ENCODE measurements at regions not wholly inside any gene's neighbourhood (a gene's known extent, or its start where the extent isn't known, plus 50 kb on each side); places are given as distances from the start of the nearest gene placed in this dataset.

DNA sequence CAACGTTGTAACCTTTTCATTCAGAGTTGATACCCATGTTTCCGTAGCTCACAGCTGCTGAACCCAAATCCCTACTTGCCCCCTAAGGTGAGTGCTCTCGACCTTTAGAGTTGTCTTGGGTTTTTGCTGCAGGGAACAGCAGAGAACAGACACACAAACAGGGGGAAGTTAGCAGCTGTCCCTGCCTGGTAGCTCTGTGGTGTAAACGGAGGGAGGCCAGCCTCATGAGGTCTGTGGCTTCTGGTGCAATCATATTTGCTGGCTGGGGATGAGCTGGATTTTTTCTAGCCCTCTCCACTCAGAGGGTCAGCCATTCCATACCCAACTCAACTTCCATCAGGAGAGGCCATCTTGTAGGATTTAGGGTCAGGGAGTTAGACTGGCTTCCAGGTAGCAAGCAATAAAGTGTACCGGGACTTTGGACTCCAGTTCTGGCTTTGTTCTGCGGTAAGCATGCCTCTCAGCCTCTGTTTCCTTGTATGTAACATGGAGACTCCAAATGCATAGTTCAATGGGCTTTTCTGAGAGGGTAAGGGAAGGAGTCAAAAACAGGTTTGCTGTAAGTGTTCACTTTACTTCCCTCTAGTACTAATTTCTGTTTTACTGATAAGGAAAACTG is 218.9 kb downstream of the MID1IP1 start:
- no peaks in the 10 kb centered on the region for H3K4me1 ChIP-seq (ENCODE audit: control insufficient read depth, insufficient read depth, low read length)

DNA sequence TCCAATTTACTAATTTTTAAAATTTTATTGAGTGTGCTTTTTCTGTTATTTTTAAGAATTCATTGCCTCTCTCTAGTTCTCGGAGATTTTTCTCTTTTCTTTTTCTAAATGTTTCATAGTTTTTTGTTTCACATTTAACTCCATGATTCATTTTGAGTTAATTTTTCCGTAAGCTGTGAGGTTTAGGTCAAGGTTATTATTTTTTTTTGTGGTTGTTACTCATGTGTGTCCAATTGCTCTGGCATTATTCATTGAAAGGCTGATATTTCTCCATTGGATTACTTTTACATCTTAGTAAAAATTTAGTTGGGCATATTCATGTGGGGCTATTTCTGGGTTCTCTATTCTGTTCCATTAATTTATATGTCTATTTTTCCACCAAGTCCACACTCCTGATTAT is 220.8 kb downstream of the MID1IP1 start:
- Histone ChIP-seq H3K27me3 (ENCODE audit: control insufficient read depth, insufficient read depth, low read length) (no peaks in the 10 kb centered on the region), H3K36me3 (ENCODE audit: control insufficient read depth, insufficient read depth, low read length) (no peaks in the 10 kb centered on the region), H3K4me1 (ENCODE audit: control insufficient read depth, insufficient read depth, low read length) (no peaks in the 10 kb centered on the region), H3K4me3 (ENCODE audit: low read depth, low read length) (no peak overlapping the region), H3K9me3 (ENCODE audit: control insufficient read depth, insufficient read depth, low read length) (no peaks in the 10 kb centered on the region), H3K9ac (ENCODE audit: low read depth, low read length) (no peak overlapping the region)

More for the DNA sequence above, 218.9 kb downstream of the MID1IP1 start:
- Histone ChIP-seq H3K27me3 (ENCODE audit: control insufficient read depth, insufficient read depth, low read length) (no peaks in the 10 kb centered on the region), H3K4me3 (ENCODE audit: low read depth, low read length) (no peak overlapping the region), H3K36me3 (ENCODE audit: control insufficient read depth, insufficient read depth, low read length) (no peaks in the 10 kb centered on the region), H3K9ac (ENCODE audit: low read depth, low read length) (no peak overlapping the region), H3K9me3 (ENCODE audit: control insufficient read depth, insufficient read depth, low read length) (no peaks in the 10 kb centered on the region)

DNA sequence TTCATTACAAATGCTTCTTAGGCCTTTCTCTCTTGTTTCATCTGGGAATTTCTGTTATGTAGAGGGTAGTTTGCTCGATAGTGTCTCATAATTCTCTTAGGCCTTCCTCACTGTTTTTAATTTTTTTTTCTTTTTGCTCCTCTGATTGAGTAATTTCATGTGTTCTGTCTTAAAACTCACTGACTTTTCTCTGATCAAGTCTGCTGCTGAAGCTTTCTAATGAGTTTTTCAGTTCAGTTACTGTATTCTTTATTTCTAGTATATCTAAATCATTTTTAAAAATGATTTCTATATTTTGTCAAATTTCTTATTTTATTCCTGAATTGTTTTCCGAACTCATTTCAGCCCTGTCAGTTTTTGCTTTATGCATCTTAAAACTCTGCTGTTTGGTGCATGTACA is 228.0 kb downstream of the MID1IP1 start:
- Histone ChIP-seq H3K9ac (ENCODE audit: low read depth, low read length) (no peak overlapping the region), H3K9me3 (ENCODE audit: control insufficient read depth, insufficient read depth, low read length) (no peaks in the 10 kb centered on the region), H3K27me3 (ENCODE audit: control insufficient read depth, insufficient read depth, low read length) (no peaks in the 10 kb centered on the region), H3K4me3 (ENCODE audit: low read depth, low read length) (no peak overlapping the region), H3K36me3 (ENCODE audit: control insufficient read depth, insufficient read depth, low read length) (no peaks in the 10 kb centered on the region), H3K4me1 (ENCODE audit: control insufficient read depth, insufficient read depth, low read length) (no peaks in the 10 kb centered on the region)

DNA sequence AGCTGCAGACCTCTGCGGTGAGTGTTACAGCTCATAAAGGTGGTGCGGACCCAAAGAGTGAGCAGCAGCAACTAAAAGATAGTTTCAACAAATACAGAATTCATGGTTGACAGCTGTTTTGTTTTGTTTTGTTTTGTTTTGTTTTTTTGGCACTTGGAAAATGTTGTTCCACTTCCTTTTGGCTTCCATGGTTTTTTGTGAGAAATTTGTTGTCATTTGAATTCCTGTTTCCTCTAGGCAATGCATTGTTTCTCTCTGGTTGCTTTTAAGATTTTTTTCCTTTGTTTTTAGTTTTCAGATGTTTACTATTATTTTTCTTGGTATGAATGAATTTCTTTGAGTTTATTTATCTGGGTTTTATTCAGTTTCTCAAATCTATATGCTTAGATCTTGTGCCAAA is 229.4 kb downstream of the MID1IP1 start:
- H3K9me3 ChIP-seq (ENCODE audit: control insufficient read depth, insufficient read depth, low read length): no peaks in the 10 kb centered on the region

DNA sequence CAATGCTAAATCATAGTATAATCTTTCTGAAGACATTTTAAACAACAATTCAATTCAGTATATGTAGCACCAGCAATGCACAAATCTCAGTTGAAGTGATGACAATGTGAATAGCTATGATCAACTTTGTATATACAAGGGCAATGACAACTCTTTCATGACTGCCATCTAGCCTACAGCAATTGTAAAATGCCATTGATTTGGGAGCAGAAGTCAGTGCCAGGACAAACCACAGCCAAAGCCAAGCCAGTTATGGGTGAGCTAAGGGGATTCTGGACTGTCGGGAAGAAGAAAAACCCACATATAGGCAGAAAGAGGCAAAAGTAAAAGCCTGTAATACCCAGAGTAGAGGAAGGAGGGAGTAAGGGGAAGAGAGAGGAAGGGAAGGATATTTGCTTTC is 238.6 kb downstream of the MID1IP1 start:
- H3K4me1 ChIP-seq (ENCODE audit: control insufficient read depth, insufficient read depth, low read length): no peaks in the 10 kb centered on the region
- no peak overlapping the region for H3K4me3 ChIP-seq (ENCODE audit: low read depth, low read length)
- H3K36me3 ChIP-seq (ENCODE audit: control insufficient read depth, insufficient read depth, low read length): no peaks in the 10 kb centered on the region
- no peaks in the 10 kb centered on the region for H3K9me3 ChIP-seq (ENCODE audit: control insufficient read depth, insufficient read depth, low read length)
- H3K27me3 ChIP-seq (ENCODE audit: control insufficient read depth, insufficient read depth, low read length): no peaks in the 10 kb centered on the region
- H3K9ac ChIP-seq (ENCODE audit: low read depth, low read length): no peak overlapping the region

More for the DNA sequence above, 229.4 kb downstream of the MID1IP1 start:
- Histone ChIP-seq H3K27me3 (ENCODE audit: control insufficient read depth, insufficient read depth, low read length) (no peaks in the 10 kb centered on the region), H3K36me3 (ENCODE audit: control insufficient read depth, insufficient read depth, low read length) (no peaks in the 10 kb centered on the region), H3K4me3 (ENCODE audit: low read depth, low read length) (no peak overlapping the region), H3K9ac (ENCODE audit: low read depth, low read length) (no peak overlapping the region), H3K4me1 (ENCODE audit: control insufficient read depth, insufficient read depth, low read length) (no peaks in the 10 kb centered on the region)

DNA sequence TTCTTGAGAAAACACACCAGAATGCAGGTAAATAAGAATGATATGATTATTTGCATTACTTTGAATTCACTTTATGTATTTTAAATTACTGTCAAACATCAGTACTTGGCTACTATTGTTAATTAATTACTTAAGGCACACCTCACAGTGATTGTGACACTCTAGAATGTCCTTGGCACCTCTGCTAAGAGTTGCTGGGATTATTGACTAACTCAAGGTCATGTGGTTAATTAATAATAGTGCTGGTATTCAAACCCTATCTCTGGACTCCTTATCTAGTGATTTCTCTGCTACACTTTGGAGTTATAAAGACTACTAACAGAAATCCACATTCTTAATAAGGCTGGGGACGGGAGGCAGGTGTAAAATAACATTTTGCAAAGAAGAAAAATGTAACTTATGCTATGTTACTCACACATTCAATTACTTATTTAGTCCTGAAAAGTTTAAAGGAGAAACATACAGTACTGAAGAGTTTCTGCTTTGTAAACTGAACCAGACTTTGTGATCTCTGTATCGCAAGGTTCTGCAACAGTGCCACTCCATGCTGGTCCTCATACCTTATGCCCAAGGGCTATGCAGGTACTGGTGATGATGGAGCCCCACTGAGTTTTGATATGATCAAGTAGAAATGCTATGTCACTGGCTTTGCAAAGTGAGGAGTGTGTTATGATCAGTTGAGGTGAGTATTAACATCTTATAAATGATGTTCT is 242.7 kb downstream of the MID1IP1 start:
- no peaks in the 10 kb centered on the region for H3K9me3 ChIP-seq (ENCODE audit: control insufficient read depth, insufficient read depth, low read length)
- no peak overlapping the region for H3K4me3 ChIP-seq (ENCODE audit: low read depth, low read length)
- H3K4me1 ChIP-seq (ENCODE audit: control insufficient read depth, insufficient read depth, low read length): no peaks in the 10 kb centered on the region
- no peak overlapping the region for H3K9ac ChIP-seq (ENCODE audit: low read depth, low read length)
- no peaks in the 10 kb centered on the region for H3K27me3 ChIP-seq (ENCODE audit: control insufficient read depth, insufficient read depth, low read length)
- H3K36me3 ChIP-seq (ENCODE audit: control insufficient read depth, insufficient read depth, low read length): no peaks in the 10 kb centered on the region

DNA sequence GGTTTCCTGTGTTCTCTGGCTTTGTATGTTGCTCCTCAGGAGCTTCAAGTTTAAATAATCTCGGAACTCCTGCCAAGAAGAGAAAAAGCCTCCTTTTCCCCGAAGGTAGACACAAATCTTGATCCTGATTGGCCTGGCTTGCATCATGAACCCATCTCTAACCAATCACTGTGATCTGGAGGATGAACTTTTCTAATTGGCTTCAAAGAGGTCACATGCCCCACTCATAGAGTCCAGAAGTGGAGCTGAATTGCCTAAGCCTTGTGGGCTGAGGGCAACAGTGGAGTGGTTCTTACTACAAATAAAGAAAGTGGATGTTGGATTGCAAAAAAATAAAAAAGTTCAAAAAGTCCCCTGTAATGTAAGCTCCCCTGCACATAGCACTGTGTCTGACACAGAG is 245.9 kb downstream of the MID1IP1 start:
- Histone ChIP-seq H3K27me3 (ENCODE audit: control insufficient read depth, insufficient read depth, low read length) (no peaks in the 10 kb centered on the region), H3K4me1 (ENCODE audit: control insufficient read depth, insufficient read depth, low read length) (no peaks in the 10 kb centered on the region), H3K4me3 (ENCODE audit: low read depth, low read length) (no peak overlapping the region), H3K36me3 (ENCODE audit: control insufficient read depth, insufficient read depth, low read length) (no peaks in the 10 kb centered on the region), H3K9ac (ENCODE audit: low read depth, low read length) (no peak overlapping the region), H3K9me3 (ENCODE audit: control insufficient read depth, insufficient read depth, low read length) (no peaks in the 10 kb centered on the region)

DNA sequence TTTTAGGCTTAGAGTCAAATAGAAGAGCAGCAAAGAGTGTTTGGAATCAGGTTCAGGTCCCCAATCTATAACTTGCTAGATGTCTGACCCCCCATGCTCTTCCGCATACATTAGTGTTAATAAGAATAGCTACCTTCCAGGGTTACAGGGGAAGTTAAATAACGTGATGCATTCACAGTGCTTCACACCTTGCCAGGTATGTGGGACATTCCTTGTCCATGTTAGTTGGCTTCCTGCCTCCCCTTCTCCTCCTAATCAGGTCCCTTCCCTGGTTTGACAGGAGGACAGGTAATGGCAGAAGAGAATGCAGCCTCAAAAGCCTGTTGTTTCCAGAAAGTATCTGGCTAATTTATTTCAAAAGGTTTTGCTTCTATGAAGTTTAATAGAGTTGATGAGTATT is 248.7 kb downstream of the MID1IP1 start:
- no peak overlapping the region for H3K4me3 ChIP-seq (ENCODE audit: low read depth, low read length)
- no peaks in the 10 kb centered on the region for H3K27me3 ChIP-seq (ENCODE audit: control insufficient read depth, insufficient read depth, low read length)
- H3K4me1 ChIP-seq (ENCODE audit: control insufficient read depth, insufficient read depth, low read length): no peaks in the 10 kb centered on the region
- no peaks in the 10 kb centered on the region for H3K9me3 ChIP-seq (ENCODE audit: control insufficient read depth, insufficient read depth, low read length)
- H3K36me3 ChIP-seq (ENCODE audit: control insufficient read depth, insufficient read depth, low read length): no peaks in the 10 kb centered on the region
- no peak overlapping the region for H3K9ac ChIP-seq (ENCODE audit: low read depth, low read length)

DNA sequence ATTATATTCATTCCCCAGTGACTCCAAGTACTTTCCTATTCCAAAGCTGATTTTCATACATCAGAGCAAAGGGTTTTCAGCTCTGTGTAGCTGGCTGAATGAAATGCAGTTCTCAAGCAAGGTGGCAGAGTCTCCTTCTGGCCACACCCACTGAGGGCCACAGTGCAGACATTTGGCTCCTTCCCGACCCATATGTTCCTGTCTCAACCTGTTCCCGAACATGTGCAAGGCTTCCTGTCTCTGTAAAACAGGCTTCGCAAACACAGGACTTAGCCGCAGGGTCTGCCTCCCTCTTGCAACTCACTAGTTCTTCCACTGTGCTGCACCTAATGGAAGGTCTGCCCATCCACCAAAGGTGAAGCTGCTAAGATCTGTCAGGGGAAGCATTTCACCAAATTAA is 249.2 kb downstream of the MID1IP1 start:
- H3K4me3 ChIP-seq (ENCODE audit: low read depth, low read length): no peak overlapping the region
- H3K9me3 ChIP-seq (ENCODE audit: control insufficient read depth, insufficient read depth, low read length): no peaks in the 10 kb centered on the region
- no peak overlapping the region for H3K9ac ChIP-seq (ENCODE audit: low read depth, low read length)
- no peaks in the 10 kb centered on the region for H3K36me3 ChIP-seq (ENCODE audit: control insufficient read depth, insufficient read depth, low read length)
- H3K4me1 ChIP-seq (ENCODE audit: control insufficient read depth, insufficient read depth, low read length): no peaks in the 10 kb centered on the region
- no peaks in the 10 kb centered on the region for H3K27me3 ChIP-seq (ENCODE audit: control insufficient read depth, insufficient read depth, low read length)

DNA sequence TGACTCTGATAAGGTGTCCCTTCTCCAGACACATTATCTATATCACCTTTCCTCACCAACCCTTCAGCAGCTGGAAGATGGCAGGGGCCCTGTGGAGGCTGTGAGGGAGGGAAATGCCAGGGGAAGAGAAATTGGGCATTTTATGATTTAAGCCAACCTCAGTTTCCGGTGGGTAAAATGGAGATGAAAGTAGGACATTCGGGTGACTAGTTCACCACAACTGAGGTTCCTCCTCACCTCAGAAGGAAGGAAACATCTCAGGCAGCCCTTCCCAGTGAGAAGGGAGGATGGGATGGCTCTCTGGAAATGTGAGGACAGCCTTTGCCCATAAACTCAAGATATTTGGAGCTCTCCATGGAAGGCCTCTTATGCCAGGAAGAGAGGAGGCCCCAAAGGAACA is 251.5 kb downstream of the MID1IP1 start:
- no peaks in the 10 kb centered on the region for H3K9me3 ChIP-seq (ENCODE audit: control insufficient read depth, insufficient read depth, low read length)
- H3K27me3 ChIP-seq (ENCODE audit: control insufficient read depth, insufficient read depth, low read length): no peaks in the 10 kb centered on the region
- H3K4me3 ChIP-seq (ENCODE audit: low read depth, low read length): no peak overlapping the region
- no peaks in the 10 kb centered on the region for H3K4me1 ChIP-seq (ENCODE audit: control insufficient read depth, insufficient read depth, low read length)
- H3K36me3 ChIP-seq (ENCODE audit: control insufficient read depth, insufficient read depth, low read length): no peaks in the 10 kb centered on the region
- no peak overlapping the region for H3K9ac ChIP-seq (ENCODE audit: low read depth, low read length)

DNA sequence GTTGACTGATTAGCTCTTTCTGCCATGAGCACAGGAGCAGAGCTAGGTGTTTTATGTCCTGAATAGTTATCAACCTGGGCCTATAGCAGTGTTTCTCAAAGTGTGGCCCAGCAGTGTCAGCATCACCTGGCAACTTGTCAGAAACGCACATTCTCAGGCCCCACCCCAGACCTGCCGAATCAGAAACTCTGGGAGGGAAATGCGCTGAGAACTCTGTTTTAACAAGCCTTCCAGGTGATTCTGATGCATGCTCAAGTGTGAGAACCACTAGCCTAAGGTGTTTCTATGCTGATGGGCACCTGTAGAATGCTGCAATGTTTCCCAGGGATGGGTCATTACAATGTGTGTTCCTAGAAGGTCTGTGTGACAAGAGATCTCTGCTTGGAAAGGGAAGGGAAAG is 257.5 kb downstream of the MID1IP1 start:
- Histone ChIP-seq H3K27me3 (ENCODE audit: control insufficient read depth, insufficient read depth, low read length) (no peaks in the 10 kb centered on the region), H3K9me3 (ENCODE audit: control insufficient read depth, insufficient read depth, low read length) (peaks cover 4% of the 10 kb centered on the region), H3K4me3 (ENCODE audit: low read depth, low read length) (no peak overlapping the region), H3K9ac (ENCODE audit: low read depth, low read length) (no peak overlapping the region), H3K4me1 (ENCODE audit: control insufficient read depth, insufficient read depth, low read length) (no peaks in the 10 kb centered on the region), H3K36me3 (ENCODE audit: control insufficient read depth, insufficient read depth, low read length) (no peaks in the 10 kb centered on the region)

DNA sequence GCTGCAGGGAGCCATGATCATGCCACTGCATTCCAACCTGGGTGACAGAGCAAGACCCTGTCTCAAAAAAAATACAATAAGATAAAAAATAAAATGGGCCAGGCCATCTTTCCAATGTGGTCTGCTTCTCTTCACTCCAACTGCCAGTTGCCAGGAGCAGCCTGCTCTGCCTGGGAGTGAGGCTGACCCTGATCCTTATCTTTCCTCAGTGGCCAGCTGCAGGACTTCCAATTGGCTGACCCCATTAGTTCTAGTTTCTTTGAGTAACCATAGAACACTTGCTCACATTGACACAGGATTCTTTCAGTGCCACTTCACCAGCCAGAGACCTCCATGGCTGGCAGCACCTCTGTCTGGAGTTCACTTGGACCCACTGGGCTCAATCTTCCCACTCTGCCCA is 258.6 kb downstream of the MID1IP1 start:
- Histone ChIP-seq H3K4me1 (ENCODE audit: control insufficient read depth, insufficient read depth, low read length) (no peaks in the 10 kb centered on the region), H3K9me3 (ENCODE audit: control insufficient read depth, insufficient read depth, low read length) (peaks cover 4% of the 10 kb centered on the region), H3K4me3 (ENCODE audit: low read depth, low read length) (no peak overlapping the region), H3K36me3 (ENCODE audit: control insufficient read depth, insufficient read depth, low read length) (no peaks in the 10 kb centered on the region), H3K27me3 (ENCODE audit: control insufficient read depth, insufficient read depth, low read length) (no peaks in the 10 kb centered on the region), H3K9ac (ENCODE audit: low read depth, low read length) (no peak overlapping the region)
